GM12892 (cell line): ENCODE measurements at regions not wholly inside any gene's neighbourhood (a gene's known extent, or its start where the extent isn't known, plus 50 kb on each side); places are given as distances from the start of the nearest gene placed in this dataset.

ENCODE experiments used
- DNase-seq: peaks from one replicate; pipeline ENCODE4 v3.0.0; 2011; ENCODE audit not compliant: insufficient read length
- FAIRE-seq: peaks from 2 replicates; lab custom pipeline; 2011; peaks lifted over from hg19 to GRCh38; lab: Jason Lieb, UNC
- POLR2A ChIP-seq: IDR thresholded peaks from 2 replicates; pipeline ENCODE4 v1.6.1; 2011; ENCODE audit warnings: low read depth, low read length, control low read depth
- POLR2AphosphoS5 ChIP-seq: IDR thresholded peaks from 2 replicates; pipeline ENCODE4 v1.6.1; 2011; ENCODE audit warnings: low read depth, low read length, control low read depth
- TAF1 ChIP-seq: IDR thresholded peaks from 2 replicates; pipeline ENCODE4 v1.6.1; 2011; ENCODE audit warnings: low read depth, mild to moderate bottlenecking, control low read depth, low read length, borderline replicate concordance

DNA sequence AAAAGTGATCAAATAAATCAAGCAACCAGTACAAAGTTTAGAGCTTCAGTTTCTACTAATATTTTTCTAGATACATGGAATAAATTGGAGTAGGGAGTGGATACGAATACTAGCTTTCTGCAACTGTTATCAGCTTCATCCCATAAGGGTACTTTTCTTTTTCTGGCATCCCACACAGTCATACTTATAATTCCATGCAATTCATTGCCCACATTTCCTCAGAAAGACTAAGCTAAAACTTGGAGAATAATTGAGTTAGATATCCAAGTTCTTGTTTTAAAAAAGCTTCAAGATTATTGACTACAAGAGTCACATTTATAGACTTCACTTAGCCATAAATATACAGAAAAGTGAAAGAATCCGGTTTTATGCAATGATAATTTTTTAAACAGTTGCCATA is 186.9 kb downstream of the OLFM4 start:
- no peak for TF ChIP-seq POLR2AphosphoS5
- no peak for TF ChIP-seq POLR2A
- TF ChIP-seq TAF1, result no peak
- DNase-seq (no peak), FAIRE-seq (no peak)

DNA sequence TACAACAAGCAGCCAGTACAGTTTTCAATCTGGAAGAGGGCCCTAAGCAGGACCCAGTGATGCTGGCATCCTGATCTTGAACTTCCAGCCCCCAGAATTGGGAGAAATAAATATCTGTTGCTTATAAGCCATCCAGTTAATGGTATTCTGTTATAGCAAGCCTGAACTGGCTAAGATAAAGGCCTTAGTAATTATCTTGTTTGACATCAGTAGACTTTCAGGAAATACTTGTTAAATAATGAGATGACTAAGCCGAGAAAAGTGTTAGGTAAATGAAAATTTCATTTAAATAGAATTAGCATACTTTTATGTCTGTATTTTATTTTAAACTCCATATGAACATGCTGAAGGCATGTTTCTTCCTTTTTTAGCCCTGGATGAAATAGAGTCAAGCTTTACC is 188.2 kb downstream of the OLFM4 start:
- TF ChIP-seq TAF1, result no peak
- no peak for TF ChIP-seq POLR2AphosphoS5
- no peak for TF ChIP-seq POLR2A
- DNase-seq, result no peak
- no peak for FAIRE-seq

DNA sequence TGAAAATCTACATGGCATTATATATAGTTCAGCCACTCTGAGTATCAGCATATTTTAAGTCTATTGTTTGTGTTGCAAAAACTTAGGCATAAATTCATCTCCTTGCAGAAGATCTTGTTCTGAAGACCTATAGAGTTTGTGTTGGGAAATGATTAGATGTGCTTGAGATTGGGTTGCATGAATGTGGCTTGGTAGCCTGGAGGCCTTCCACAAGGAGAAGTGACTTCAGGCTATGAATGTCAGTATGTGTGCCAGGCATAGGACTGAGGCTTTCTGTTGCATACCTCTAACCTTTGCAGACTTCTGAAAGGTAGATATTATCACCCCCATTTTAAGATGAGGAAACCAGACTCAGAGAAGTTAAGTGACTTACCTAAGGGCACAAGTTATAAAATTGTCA is 188.6 kb downstream of the OLFM4 start:
- no peak for FAIRE-seq
- DNase-seq, result no peak
- TF ChIP-seq POLR2AphosphoS5 (no peak), POLR2A (no peak), TAF1 (no peak)

DNA sequence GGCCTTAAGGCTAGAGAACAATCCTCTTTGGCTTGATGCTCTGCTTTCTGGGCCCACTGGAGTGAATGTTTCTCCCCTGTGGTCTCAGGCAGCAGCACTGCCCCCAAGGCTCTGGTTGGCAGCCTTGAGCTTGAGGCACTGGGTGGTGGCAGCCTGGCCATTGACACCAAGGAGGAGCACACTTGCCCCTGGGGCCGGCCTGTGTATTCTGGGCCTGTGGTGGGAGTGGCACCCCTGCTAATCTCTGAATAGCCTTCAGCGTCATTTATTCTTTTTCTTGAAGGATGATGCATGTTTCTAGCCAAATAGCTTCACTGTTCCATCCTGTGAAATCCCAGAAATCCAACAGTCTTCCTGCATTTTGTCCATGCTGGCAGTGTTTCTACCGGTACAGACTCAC is 191.4 kb downstream of the OLFM4 start:
- FAIRE-seq (no peak), DNase-seq (no peak)
- TF ChIP-seq POLR2A (no peak), TAF1 (no peak), POLR2AphosphoS5 (no peak)

DNA sequence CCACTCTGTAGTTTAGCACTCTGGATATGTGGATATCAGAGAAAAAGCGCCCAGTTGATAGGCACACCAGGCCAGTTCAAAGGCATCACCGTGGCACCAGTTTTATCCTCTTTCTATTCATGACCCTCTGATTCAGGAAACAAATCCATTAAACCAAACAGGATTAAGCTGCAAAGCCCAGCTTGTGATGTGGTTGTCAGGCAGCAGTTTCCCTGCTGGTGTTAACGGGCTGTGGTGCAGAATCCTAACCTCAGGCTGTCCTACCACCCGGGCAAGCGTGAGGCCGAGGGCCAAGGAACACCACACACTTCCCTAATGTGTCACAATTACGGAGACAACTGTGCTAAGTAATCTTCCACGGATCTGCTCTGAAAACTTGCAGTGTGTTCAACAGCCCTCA is 209.1 kb downstream of the OLFM4 start:
- DNase-seq, result no peak
- no peak for FAIRE-seq
- TF ChIP-seq POLR2A (no peak), POLR2AphosphoS5 (no peak), TAF1 (no peak)

DNA sequence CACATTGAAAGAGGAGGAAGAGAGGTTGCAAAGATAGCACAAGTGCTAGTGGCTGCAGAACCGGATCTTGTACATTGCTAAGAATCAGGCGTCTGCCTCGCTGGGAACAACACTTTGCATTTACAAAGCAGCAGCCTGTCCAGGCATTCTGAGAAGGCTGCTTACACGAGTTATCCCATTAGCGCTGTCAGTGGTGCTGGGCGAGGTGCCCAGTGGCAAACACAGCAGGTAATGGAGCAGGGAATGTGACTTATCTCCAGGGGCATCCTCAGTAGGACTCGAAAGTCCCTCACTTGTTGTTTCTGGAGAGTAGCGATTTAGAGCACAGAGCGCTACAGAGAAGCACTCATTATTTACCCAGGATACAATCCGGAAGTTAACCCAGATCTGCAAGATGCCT is 209.6 kb downstream of the OLFM4 start:
- DNase-seq, result no peak
- FAIRE-seq, result no peak
- no peak for TF ChIP-seq TAF1

DNA sequence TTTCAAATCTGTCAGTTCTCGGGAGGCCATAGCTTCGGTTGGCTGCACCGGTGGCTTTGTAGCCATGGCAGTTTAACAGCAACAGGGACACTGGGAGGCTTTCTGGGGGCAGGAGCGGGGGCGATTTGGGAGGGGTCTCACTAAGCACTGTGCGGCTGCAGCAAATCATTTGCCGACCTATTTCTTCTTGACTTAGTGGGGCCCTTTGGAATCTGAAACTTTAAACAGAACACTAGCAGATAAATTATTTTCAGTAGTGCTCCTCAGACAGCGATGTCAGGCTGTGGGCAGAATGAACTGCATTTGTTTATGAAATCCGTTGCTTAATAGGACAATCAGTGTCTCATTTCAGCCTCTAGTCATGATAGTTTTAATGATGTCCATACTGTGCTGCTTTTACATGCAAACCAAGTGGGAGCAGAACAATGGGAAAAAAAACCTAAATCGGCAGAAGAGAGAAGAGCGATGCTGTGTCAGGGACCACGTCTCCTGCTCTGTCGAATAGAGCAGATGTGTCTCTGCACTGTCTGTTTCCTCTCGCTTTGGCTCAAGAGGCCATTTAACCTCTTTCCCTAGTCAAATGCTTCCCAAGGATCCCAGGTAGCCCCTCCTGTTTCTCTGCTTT is 211.9 kb downstream of the OLFM4 start:
- TF ChIP-seq POLR2A, result no peak
- no peak for TF ChIP-seq TAF1
- TF ChIP-seq POLR2AphosphoS5, result no peak
- FAIRE-seq (no peak), DNase-seq (no peak)

DNA sequence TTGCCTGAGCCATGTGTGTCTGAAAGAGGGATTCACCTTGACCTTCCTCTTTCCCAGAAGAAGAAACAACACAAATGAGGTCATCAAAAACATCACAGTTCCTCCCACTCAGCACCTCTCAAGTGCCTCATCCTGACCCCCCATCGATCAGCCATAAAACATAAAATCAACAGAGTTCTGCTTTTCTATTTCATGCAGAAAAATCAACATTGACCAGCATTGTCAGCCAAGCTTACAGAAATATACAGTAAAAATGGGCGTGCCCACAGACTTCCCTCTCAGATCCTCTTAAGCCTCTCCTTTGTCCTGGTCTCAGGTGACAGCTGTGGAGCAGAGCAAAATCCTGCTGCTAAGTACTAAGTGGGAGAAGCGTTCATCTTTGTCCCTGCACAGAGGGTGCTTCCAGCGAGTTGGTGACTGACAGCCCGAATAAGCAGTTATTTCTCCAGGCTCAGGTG is 213.3 kb downstream of the OLFM4 start:
- TF ChIP-seq POLR2A (no peak), TAF1 (no peak), POLR2AphosphoS5 (no peak)
- no peak for FAIRE-seq
- DNase-seq, result no peak

DNA sequence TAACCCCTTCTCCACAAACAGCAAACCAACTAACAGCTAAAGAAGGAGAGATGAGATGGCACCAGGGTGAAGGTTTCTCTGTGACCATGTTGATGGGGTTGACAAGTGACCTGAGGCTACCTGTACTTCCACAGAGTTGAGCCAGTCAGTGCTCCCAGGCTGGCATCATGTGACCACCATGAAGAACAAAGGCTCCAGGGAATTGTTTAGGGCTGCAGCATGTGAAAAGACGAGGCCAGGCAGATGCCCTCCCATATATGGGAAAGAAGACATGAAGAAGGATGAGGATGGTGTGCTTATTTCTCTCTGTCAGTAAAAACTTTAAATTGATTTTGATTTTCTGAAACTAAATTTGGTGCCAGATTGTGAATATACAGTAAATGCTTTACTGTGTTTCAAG is 220.6 kb downstream of the OLFM4 start:
- TF ChIP-seq TAF1 (no peak), POLR2A (no peak), POLR2AphosphoS5 (no peak)
- FAIRE-seq (no peak), DNase-seq (no peak)

DNA sequence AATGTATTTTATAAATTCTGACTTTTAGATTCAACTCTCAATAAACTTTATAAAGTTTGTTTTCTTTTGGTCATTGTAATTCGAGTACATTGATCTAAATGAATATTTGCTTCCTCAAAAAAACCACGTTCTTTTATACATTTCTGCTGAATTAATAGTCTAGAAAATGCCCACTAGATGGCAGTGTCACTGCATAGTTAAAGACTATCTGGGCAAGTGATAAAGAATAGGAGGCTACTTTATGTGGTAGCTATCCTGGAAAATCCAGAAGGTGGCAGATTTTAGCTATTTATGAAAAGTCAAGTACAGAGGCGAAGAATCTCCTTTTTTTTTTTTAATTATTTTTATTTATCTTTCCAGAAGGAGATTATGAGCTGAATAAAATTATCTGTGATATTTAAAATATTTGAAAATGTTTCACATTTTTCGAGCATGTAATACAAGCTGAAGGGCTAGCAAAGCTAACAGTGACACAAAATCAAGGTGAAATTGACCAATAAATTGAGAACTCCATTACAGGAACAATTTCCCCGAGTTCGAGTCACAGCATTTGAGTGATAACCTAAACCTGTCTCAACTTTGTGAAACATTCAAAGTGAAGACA is 221.8 kb downstream of the OLFM4 start:
- DNase-seq (no peak), FAIRE-seq (no peak)
- TF ChIP-seq POLR2A, result no peak
- no peak for TF ChIP-seq POLR2AphosphoS5

DNA sequence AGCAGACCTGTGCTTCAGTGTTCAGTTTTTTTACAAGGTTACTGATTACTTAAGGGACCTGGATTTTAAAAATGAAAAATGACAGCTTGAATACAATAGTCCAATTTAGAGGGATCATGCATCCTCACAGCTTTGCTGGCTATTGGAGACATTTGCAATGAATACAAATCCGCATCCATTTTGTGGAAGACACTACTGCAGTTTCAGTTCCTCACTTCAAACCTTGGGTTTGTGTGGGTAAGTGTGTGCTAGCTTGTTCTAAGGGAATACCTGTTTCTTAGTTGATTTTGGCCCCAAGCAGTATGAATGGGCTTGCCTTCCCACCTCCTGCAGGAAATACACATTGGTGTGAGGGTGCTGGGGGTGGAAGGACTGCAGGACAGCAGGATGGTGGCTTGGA is 222.4 kb downstream of the OLFM4 start:
- TF ChIP-seq TAF1 (no peak), POLR2A (no peak), POLR2AphosphoS5 (no peak)
- FAIRE-seq, result no peak
- no peak for DNase-seq

DNA sequence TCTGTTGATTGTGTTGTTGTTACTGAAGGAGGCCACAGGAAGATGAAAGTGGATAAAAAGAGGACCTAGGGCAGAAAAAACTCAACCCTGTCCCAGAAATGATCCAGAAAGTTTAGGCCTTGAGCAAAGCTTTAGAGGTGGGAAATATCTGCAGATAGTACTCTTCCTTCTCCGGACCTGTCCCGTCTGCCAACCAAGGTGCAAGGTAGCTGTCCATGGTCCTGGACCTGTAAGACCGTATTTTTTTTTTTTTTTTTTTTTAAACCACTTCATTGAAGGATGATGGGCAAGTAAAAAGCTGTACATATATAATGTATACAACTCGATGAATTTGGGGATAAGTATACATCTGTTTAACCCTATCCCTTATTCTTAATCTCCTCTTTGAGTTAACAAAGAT is 225.9 kb downstream of the OLFM4 start:
- DNase-seq (no peak), FAIRE-seq (no peak)
- TF ChIP-seq TAF1 (no peak), POLR2AphosphoS5 (no peak), POLR2A (no peak)

DNA sequence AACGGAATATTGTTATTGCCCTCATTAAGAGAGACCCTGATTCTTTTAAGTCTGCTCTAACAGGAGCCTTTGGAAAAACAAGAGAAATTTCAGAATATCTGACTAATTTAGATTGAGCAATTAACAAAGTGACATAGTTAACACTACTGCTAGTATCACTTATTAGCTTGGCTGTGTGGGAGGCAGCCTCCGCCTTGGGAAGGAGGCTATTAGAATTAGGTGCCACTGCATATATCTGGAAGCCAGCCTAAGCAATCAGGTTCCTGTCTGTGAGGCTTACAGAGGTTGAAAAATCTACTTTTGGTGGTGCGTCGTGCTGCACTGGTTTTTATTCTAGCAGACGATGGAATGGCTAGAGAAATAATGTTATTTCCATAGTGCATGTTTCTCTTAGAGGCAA is 227.2 kb downstream of the OLFM4 start:
- FAIRE-seq, result no peak

More for the DNA sequence above, 227.2 kb downstream of the OLFM4 start:
- TF ChIP-seq POLR2A (no peak), TAF1 (no peak), POLR2AphosphoS5 (no peak)
- DNase-seq, result no peak
